ENCODE measurements at regions not wholly inside any gene's neighbourhood (a gene's known extent, or its start where the extent isn't known, plus 50 kb on each side); places are given as distances from the start of the nearest gene placed in this dataset.
"Not testable (repeated sequence)": the region's sequence is repeated elsewhere in the genome, so short reads cannot be mapped to it uniquely, and the experiment has no call there.

GRCh38 chr5:54869691-54870090 lies 115.7 kb downstream of the ESM1 start:
- Mint-ChIP-seq H3K9me3 (no peaks in the 10 kb centered on the region), H3K27me3 (ENCODE audit: low read depth) (peaks cover 6% of the 10 kb centered on the region), H3K27ac (ENCODE audit: unreplicated experiment) (no peak overlapping the region), H3K36me3 (ENCODE audit: low read depth) (no peaks in the 10 kb centered on the region), H3K4me1 (no peaks in the 10 kb centered on the region), H3K4me3 (no peak overlapping the region)
- no peak for DNase-seq (ENCODE audit: low read depth, low spot score)
- no peak for TF ChIP-seq CTCF (conservative IDR thresholded peaks at IDR 0.05)

DNA sequence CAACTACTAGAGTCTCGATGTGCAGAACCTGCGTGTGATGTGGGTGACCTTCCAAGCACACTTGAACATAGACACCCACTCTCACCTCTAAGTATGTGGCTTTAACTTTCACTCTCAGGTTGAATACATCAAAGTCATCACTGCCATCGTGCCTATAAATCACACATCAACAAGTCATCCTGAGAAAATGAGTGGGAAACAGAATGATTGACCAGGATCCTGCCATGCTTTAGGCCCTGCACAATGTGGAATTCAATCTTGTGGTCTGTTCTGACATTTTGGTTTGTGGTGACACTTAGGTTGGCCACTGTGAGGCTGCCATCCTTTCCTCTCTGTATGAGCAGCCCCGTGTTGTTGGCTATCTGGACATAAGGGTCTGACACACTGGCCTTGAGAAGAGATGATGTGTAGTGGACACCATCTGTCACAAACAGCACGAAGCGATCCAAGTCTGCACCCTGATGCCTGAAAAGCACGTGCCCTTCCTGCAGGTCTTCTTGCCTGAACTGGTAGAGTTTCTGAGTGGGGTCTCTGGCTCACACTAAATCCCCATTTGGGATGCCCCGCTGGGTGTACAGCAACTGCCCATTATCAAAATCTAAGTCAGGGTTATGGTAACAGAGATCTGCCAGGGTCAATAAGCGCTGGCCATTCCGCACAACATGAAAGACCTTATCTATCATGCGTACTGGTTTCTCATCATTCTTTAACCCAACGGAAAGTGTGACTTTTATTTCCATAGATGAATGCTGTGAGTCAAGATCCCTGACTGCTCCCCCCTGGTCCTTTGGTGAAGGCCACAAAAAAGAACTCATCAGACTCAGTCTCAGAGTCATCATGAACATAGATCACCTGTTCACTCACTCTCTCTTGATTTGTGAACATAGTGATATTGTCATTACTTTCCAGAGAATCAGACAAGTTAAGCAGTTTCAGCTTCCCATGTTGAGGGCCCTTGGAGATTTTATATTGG lies 116.6 kb downstream of the ESM1 start:
- no peak for DNase-seq (ENCODE audit: low read depth, low spot score)
- Mint-ChIP-seq H3K27me3 (ENCODE audit: low read depth) (peaks cover 6% of the 10 kb centered on the region), H3K9me3 (no peaks in the 10 kb centered on the region), H3K4me3 (no peak overlapping the region), H3K27ac (ENCODE audit: unreplicated experiment) (no peak overlapping the region), H3K4me1 (no peaks in the 10 kb centered on the region), H3K36me3 (ENCODE audit: low read depth) (no peaks in the 10 kb centered on the region)
- TF ChIP-seq CTCF (conservative IDR thresholded peaks at IDR 0.05) = no peak

GRCh38 chr5:54867310-54867944 lies 118.0 kb downstream of the ESM1 start:
- Mint-ChIP-seq H3K4me1 (no peaks in the 10 kb centered on the region), H3K27me3 (ENCODE audit: low read depth) (peaks cover 11% of the 10 kb centered on the region), H3K9me3 (no peaks in the 10 kb centered on the region)

DNA sequence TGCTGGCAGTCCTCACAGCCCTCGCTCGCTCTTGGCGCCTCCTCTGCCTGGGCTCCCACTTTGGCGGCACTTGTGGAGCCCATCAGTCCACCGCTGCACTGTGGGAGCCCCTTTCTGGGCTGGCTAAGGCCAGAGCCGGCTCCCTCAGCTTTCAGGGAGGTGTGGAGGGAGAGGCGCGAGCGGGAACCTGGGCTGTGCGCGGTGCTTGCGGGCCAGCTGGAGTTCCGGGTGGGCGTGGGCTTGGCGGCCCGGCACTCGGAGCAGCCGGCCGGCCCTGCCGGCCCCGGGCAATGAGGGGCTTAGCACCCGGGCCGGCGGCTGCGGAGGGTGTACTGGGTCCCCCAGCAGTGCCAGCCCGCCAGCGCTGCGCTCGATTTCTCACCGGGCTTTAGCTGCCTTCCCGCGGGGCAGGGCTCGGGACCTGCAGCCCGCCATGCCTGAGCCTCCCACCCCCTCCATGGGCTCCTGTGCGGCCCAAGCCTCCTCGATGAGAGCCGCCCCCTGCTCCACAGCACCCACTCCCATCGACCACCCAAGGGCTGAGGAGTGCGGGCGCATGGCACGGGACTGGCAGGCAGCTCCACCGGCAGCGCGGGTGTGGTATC lies 120.4 kb downstream of the ESM1 start:
- H3K27me3 Mint-ChIP-seq (ENCODE audit: low read depth) = peaks cover 12% of the 10 kb centered on the region
- DNase-seq (ENCODE audit: low read depth, low spot score); H3K27ac Mint-ChIP-seq (ENCODE audit: unreplicated experiment); H3K9me3 Mint-ChIP-seq; H3K4me1 Mint-ChIP-seq; H3K4me3 Mint-ChIP-seq; H3K36me3 Mint-ChIP-seq (ENCODE audit: low read depth): not testable (repeated sequence)

More at GRCh38 chr5:54867310-54867944, 118.0 kb downstream of the ESM1 start:
- Mint-ChIP-seq H3K4me3 (no peak overlapping the region), H3K27ac (ENCODE audit: unreplicated experiment) (no peak overlapping the region), H3K36me3 (ENCODE audit: low read depth) (no peaks in the 10 kb centered on the region)
- DNase-seq (ENCODE audit: low read depth, low spot score) = no peak
- TF ChIP-seq CTCF (conservative IDR thresholded peaks at IDR 0.05) = peak; percentile 83

- no peak for TF ChIP-seq CTCF (conservative IDR thresholded peaks at IDR 0.05)
- Mint-ChIP-seq H3K4me3 (no peak overlapping the region), H3K9me3 (peaks cover 13% of the 10 kb centered on the region), H3K36me3 (ENCODE audit: low read depth) (peaks cover 2% of the 10 kb centered on the region), H3K27me3 (ENCODE audit: low read depth) (peaks cover 18% of the 10 kb centered on the region), H3K27ac (ENCODE audit: unreplicated experiment) (no peak overlapping the region), H3K4me1 (no peaks in the 10 kb centered on the region)
- no peak for DNase-seq (ENCODE audit: low read depth, low spot score)
Measured at GRCh38 chr5:54862036-54862435, 123.4 kb downstream of the ESM1 start.
